ENCODE measurements at regions not wholly inside any gene's neighbourhood (a gene's known extent, or its start where the extent isn't known, plus 50 kb on each side); places are given as distances from the start of the nearest gene placed in this dataset.

GRCh38 chr14:34238610-34239009 is 223.4 kb downstream of the SPTSSA start:
- TF ChIP-seq, protein P1, sequence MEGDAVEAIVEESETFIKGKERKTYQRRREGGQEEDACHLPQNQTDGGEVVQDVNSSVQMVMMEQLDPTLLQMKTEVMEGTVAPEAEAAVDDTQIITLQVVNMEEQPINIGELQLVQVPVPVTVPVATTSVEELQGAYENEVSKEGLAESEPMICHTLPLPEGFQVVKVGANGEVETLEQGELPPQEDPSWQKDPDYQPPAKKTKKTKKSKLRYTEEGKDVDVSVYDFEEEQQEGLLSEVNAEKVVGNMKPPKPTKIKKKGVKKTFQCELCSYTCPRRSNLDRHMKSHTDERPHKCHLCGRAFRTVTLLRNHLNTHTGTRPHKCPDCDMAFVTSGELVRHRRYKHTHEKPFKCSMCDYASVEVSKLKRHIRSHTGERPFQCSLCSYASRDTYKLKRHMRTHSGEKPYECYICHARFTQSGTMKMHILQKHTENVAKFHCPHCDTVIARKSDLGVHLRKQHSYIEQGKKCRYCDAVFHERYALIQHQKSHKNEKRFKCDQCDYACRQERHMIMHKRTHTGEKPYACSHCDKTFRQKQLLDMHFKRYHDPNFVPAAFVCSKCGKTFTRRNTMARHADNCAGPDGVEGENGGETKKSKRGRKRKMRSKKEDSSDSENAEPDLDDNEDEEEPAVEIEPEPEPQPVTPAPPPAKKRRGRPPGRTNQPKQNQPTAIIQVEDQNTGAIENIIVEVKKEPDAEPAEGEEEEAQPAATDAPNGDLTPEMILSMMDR (optimal IDR thresholded peaks at IDR 0.05 in 1 of 3, IDR thresholded peaks at IDR 0.05 in 1 of 3, conservative IDR thresholded peaks at IDR 0.05 in 1 of 3; ENCODE audit: extremely low read depth in 1 of 3, insufficient read depth in 2 of 3, low read length in 3 of 3) = no peak
- no peak for TF ChIP-seq EZH2 (IDR thresholded peaks at IDR 0.05; ENCODE audit: low read length)

All from keratinocyte (primary cell).